ENCODE measurements at regions not wholly inside any gene's neighbourhood (a gene's known extent, or its start where the extent isn't known, plus 50 kb on each side); places are given as distances from the start of the nearest gene placed in this dataset.

- no peak for TF ChIP-seq HNRNPL (IDR thresholded peaks at IDR 0.05; ENCODE audit: low read depth, low read length)
- TF ChIP-seq NEUROD1 (IDR thresholded peaks at IDR 0.05; ENCODE audit: borderline replicate concordance, low read depth, low read length, partially characterized antibody) = no peak
- no peak for TF ChIP-seq SP2 (IDR thresholded peaks at IDR 0.05; ENCODE audit: extremely low read depth, low read depth, low read length, poor library complexity, severe bottlenecking)
- TF ChIP-seq THAP7 (CRISPR knock-in tag; IDR thresholded peaks at IDR 0.05) = no peak
- no peak for TF ChIP-seq CTCF (IDR thresholded peaks at IDR 0.05 in 2 of 3, conservative IDR thresholded peaks at IDR 0.05 in 1 of 3; ENCODE audit: insufficient read depth in 2 of 3, low read depth in 1 of 3, low read length in 3 of 3)
- TF ChIP-seq POLR2A (conservative IDR thresholded peaks at IDR 0.05) = no peak
Observed at GRCh38 chr2:121966663-121967062, 211.2 kb downstream of the TSN start.
